ENCODE measurements at regions not wholly inside any gene's neighbourhood (a gene's known extent, or its start where the extent isn't known, plus 50 kb on each side); places are given as distances from the start of the nearest gene placed in this dataset.

DNA sequence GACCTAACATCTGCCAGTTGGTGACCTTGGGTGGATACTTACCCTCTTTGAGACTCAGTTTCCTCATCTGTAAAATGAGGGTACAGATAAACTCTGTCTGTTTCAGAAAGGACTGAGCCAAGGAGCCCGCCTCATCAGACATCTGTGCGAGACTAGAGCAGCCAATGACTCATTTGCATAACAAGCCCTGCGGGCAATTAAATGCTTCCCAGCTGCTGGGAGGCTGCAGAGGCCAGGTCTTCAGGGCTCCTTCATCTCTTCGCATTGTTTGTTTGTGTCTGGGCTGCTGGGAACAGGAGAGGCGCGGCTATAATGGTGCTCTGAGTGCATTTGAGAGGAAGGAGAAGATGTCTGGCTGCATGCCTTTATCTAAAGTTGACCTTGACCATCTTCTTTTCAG, 85.0 kb downstream of the ADRA2C start:
- no peak for DNase-seq (ENCODE audit: low read depth in 4 of 4, low spot score in 2 of 4)

DNA sequence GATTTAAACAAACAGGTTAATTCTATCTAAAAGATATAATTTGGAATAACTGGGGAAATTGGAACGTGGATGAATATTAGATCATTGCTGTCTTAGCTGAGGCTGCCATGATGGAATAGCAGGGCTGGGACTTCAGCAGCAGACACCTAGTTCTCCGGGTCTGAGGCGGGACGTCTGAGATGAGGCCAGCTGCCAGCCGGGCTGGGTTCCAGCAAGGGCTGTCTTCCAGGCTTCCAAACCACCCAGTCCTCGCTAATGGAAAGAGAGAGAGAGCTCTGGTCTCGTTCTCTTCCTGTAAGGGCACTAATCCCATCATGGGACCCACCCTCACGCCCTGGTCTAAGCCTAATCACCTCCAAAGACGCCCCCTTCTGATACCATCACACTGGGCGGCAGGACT, 85.7 kb downstream of the ADRA2C start:
- no peak for DNase-seq (ENCODE audit: low read depth in 4 of 4, low spot score in 2 of 4)

DNA sequence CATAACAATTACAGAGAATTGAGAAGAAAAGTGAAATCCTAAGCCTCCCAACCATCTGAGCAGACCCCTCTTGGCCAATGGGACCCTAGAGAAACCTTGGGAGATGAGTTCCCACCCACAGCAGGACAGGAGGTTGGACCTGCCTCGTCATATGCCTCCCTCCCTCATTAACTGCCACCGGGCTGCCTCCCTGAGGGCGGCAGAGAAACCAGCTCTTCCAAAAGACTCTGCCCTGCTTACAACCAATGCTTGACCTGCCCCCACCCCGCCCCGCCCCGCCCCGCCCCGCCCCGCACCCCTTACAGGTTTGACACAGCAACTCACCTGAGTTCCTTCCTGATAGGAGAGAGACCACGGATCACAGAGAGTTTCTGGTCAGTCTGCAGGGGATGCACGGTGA, 86.1 kb downstream of the ADRA2C start:
- DNase-seq (ENCODE audit: low read depth in 4 of 4, low spot score in 2 of 4) = no peak

DNA sequence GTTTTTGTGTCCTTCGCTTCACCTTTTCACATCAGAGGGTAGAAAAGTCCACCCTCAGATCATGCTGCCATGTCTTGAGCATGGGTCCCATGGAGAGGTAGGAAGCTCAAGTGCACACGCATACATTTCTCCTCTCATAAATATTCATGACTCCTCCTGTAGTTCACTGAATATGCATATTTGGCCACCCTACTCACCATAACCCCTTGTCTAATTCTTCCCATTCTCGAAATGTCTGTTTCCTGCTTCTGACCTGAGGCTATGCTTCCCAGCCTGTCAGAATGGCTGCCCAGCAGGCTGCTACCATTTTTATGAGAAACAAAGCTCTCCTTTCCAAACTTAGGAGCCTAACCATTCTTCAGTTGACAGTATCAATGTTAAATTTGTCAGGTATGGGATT, 86.5 kb downstream of the ADRA2C start:
- no peak for DNase-seq (ENCODE audit: low read depth in 4 of 4, low spot score in 2 of 4)

DNA sequence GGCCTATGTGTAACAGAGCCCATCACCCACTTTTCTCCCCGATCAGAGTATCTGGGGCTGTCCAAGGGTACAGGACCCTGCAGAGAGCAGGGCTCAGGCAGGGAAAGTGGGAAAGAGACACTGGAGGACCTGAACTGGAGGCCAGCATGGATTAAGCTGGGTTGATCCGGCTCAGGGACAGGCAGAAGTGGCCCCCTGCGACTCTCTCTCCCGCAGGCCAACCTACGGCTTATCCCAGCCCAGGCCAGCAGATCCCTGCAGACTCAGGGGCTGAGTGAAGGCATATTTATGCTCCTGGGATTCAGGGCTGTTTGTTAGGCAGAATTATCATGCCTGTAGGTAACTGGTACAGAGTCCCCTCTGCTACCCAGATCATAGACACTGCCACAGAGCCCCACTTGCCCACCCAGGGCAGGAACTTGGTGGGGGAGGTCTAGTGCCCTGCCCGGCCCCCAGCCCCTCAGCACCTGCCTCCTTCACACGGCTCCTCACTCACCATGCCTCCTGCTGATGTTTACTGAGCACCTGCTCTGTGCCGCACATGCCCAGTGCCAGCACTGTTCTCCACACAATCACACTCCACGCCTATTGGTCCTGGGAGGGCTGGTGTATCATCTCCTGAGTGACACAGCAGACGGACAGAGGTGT, 87.3 kb downstream of the ADRA2C start:
- no peak for DNase-seq (ENCODE audit: low read depth in 4 of 4, low spot score in 2 of 4)

DNA sequence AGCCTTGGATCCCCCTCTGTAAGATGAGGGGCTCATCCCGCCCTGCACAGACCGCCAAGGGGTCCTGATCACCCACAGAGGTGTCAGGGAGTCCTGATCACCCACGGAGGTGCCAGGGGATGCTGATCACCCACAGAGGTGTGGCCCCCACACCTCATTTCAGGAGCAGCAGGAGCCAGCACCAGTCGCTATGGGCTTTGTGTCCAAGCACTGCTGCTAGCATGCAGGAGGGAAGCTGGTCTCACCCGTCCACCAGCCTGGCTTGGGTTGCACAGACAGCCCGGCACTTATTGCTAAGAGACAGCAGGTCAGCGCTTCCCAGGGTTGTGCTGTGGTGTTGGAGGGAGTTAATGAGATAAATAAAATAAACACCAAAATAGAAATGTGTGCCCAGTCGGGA, 88.5 kb downstream of the ADRA2C start:
- DNase-seq (ENCODE audit: low read depth in 4 of 4, low spot score in 2 of 4) = no peak

DNA sequence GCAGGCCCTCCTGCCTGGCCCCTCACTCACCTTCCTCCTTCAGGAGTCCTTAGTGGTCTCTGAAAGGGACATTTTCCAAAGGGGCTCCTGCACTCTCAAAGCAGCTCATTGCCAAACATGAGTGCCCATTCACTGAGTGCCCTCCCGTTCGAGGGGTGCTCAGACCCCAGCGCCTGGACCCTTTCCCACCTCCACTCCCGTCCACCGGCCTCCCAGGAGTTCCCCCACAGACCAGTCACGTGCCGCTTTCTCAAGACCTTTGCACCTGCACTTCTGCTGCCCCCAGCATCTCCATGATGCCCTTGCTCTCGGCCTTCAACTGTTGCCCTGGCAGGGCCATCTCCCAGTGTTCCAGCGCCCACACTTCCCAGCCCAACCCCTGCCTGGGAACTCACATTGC, 89.5 kb downstream of the ADRA2C start:
- DNase-seq (ENCODE audit: low read depth in 4 of 4, low spot score in 2 of 4) = no peak

DNA sequence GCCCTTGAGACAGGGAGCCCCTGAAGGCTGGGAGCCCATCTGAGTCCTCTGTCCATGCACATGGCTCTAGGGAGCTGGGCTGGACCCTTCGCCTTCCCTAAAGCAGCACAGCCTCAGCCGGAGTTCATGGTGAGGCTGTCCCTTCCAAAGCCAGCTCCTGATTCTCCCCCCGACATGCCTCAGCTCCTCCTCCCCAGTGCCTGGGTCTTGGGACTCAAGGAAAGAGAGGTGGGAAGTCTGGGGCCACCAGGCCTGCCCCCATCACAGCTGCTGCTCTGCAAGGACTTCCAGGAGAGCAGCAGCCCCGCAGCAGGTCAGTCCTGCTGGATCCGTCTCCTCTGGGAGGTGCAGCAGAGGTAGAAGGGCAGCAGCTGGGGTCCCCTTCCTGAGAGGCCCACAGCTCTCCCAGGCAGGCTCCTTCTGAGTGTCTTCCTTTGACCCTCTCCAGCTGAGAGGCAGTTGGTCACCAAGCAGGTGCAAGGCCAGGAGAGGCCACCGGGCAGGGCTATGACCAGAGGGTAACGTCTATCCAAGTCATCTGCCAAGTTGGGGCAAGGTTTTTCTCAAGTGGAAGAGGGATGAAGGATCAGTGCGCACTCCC, 90.5 kb downstream of the ADRA2C start:
- DNase-seq (ENCODE audit: low read depth in 4 of 4, low spot score in 2 of 4) = no peak

DNA sequence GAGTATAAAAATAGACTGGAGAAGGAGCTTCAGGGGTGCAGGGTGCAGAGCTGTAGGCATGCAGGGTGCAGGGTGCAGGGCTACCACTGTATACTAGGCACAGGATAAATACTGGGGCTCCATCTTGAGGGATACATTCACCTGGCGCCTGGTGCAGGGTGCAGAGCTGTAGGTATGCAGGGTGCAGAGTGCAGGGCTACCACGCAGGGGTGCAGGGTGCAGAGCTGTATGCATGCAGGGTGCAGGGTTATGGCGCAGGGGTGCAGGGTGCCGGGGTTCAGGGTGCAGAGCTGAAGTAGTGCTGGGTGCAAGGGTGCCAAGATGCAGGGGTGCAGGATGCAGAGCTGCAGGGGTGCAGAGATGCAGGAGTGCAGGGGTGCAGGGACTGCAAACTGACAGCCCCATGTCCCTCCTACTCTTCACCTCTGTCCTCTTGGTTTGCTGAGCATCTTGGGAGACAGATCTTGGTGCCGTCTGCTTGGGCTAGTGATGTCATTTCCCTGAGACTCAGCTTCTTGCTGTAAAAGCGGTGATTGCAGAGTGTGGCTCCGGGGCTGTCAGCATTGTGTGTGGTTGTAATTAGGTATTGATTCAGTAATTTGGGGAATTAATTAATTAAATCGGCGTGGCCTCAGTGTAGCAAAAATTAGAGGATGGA, 91.2 kb downstream of the ADRA2C start:
- no peak for DNase-seq (ENCODE audit: low read depth in 4 of 4, low spot score in 2 of 4)

DNA sequence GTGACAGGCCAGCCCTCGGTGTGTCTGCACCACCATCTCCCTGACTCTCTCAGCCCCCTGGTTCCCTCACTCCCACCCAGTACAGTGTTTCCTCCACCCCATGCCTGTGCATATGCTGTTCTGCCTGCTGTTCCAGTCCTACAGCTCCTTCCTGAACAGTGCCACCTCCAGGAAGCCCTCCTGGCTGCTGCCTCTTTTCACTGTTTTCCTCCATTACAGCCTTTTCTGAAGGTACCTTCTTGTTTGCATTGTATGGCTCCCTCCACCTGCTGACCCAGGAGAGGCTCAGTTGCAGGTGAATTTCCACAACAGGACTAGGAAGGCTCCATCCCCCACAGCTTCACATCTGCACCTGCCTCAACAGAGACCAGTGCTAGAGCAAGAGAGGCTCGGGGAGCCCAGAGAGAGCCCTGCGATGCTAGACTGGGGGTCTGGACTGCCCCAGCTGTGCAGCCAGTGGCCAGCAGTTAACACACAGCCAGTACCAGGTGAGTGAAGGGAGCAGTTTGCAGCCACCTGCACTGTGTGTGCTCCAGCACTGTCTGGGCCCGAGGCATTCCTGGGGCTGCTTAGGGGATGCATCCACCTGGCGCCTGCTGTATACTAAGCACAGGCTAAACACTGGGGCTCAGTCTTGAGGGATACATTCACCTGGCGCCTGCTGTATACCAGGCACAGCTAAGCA, 92.0 kb downstream of the ADRA2C start:
- DNase-seq (ENCODE audit: low read depth in 4 of 4, low spot score in 2 of 4) = no peak

DNA sequence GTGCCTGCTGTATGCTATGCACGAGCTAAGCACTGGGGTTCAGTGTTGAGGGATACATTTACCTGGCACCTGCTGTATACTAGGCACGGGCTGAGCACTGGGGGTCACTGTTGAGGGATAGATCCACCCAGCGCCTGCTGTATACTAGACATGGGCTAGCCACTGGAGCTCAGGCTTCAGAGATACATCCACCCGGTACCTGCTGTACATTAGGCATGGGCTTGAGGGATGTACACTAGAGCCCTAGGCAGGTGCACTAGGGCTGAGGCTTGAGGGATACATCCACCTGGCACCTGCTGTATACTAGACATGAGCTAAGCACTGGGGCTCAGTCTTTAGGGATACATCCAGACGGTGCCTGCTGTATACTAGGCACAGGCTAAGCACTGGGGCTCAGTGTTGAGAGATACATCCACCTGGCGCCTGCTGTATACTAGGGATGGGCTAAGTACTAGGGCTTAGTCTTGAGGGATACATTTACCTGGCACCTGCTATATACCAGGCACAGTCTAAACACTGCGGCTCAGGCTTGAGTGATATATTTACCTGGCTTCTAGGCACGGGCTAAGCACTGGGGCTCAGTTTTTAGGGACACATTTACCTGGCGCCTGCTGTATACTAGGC, 92.7 kb downstream of the ADRA2C start:
- no peak for DNase-seq (ENCODE audit: low read depth in 4 of 4, low spot score in 2 of 4)

DNA sequence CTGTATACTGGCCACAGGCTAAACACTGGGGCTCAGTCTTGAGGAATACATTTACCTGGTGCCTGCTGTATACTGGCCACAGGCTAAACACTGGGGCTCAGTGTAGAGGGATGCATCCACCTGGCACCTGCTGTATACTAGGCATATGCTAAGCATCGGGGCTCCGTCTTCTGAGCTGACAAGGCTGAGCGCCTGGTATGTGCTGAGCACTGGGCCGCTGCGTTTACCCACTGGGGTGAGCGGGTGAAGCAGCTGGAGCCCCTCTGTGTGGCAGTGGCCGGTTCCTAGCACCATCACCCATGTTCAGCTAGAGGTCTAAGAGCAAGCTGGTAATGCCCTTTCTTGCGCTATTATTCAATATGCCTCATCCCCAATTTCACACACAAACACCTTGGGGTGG, 93.4 kb downstream of the ADRA2C start:
- DNase-seq (ENCODE audit: low read depth in 4 of 4, low spot score in 2 of 4) = no peak

DNA sequence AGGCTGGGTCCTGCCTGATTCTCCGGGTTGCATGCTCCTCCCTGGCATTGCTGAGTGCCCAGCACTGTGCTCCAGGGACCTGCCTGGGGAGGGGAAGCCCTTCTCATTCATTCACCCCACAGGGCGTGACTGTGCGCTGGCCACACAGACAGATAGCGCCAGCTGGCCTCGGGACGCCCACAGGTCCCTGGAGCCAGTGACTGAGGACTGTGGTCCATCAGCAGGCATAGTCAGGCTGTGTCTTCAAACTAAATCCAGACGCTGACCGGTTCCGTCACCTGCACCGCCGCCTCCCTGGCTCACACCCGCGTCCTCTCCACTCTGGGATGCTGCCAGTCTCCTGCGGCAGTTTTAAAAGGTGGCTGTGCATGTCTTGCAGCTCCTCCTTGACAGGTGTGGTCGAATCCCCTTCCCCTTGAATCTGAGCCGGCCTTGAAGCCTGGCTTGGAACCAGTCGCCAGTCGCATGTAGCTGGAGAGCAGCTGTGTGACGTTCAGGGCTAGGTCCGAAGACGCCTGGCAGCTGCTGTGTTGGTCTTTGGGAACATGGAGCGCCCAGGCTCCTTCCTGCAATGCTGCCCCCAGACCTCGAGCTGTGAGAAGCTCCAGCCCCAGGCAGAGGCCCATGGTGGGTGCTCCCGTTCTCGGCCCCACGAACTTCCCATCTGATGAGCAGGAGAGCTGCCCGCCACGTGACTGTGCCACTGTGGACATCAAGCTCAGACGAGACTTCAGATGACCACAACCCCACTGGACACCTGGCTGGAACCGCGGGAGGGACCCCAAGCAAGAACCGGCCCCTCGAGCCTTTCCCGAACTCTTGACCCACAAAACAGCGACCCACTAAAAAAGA, 94.1 kb downstream of the ADRA2C start:
- DNase-seq (ENCODE audit: low read depth in 4 of 4, low spot score in 2 of 4) = no peak

DNA sequence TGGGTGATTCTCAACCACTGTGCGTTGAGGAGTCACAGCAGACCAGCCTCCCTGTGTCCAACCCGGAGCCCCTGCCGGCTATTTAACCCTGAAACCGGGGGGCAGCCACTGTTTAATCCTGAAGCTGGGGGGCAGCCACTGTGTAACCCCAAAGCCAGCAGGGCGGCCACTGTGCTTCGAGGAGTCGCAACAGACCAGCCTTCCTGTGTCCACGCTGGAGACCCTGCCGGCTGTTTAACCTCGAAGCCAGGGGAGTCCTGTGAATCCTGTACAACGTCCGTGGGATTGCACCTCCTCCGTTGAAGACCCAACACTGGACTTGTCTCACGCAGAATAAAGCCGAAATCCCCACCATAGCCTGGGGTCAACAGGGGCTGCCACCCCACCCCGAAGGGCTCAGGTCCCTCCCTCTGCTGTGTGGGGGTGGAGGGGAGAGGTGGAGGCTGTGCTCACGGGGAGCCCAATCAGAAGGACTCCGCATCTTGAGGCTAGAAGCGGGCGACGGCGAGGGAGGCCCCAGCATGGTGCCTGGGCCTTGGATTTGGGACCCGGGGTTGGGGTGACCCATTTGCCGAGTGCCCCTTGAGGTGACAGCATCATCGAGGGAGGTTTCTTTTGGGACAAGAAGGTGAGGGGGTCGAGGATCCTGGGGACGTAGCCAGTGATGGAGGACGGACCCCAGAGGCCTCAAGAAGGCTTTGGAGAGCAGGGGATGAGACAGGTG, 94.9 kb downstream of the ADRA2C start:
- DNase-seq (ENCODE audit: low read depth in 4 of 4, low spot score in 2 of 4) = no peak

DNA sequence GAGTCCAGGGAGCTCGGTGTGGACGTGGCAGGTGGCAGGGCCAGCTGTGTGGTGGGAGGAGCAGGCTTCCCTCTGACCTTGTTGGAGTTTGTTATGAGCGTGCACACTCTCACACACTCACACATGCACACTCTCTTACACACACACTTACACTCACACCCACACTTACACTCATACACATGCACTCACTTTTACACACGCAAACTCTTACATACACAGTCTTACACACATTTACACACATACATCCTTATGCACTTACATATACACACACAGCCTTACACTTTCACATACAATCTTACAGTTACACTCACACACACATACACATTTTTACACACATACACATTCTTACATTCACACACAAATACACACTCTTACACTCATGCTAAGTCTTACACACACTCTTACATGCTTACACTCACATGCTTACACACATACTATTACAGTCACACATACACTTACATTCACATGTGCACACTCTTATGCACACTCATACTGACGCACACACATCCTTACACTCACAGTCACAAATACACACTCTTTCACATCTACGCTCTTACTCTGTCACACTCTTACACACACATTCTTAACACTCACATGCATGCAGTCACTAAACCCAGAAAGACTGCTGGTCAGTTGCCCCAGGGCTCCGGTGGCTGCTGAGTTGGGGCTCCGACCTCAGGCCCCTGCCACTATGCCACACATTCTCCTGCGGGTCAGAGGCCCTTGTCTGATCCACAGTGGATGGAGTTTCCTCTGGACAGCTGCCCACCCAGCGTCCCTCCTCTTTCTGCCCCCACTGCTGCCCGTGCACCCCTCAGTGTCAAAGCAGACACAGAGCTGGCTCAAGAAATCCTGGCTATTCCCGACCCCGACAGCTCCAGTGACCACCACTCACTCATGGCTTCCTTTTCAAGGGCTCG, 95.8 kb downstream of the ADRA2C start:
- no peak for DNase-seq (ENCODE audit: low read depth in 4 of 4, low spot score in 2 of 4)

DNA sequence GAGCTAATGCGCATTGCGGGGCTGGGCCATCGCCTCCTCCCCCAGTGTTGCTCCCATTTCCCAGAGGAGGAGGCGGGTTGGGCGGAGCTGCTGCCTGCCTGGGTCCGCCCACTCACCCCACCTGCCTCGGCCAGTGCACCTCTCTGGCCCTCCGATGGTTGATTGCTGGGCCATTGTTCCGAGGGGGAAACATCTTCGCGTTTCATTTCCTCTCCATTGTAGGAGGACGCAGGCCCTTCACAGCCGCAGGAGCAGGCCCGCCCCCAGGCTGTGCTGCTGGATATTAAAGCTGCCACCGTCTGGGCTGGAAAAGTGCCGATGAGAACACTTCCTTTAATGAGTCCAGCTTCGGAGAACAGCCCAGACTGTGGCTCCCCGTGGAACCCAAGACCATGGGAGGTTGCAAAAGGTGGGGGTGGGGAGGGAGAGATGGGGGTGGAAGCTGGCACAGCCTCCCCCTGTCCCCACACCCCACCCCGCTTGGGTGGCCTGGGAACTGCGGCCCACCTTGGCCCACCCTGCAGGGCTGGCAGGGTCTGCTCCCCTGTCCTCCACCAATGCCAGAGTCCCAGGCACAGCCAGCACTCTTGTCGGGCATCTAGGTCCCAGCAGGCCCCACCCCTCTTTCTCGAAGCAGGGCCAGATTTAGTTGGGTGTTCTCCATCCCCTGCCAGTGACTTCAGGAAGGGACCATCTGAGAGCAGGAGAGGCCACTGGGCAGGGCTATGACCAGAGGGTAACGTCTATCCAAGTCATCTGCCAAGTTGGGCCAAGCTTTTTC, 96.6 kb downstream of the ADRA2C start:
- no peak for DNase-seq (ENCODE audit: low read depth in 4 of 4, low spot score in 2 of 4)

DNA sequence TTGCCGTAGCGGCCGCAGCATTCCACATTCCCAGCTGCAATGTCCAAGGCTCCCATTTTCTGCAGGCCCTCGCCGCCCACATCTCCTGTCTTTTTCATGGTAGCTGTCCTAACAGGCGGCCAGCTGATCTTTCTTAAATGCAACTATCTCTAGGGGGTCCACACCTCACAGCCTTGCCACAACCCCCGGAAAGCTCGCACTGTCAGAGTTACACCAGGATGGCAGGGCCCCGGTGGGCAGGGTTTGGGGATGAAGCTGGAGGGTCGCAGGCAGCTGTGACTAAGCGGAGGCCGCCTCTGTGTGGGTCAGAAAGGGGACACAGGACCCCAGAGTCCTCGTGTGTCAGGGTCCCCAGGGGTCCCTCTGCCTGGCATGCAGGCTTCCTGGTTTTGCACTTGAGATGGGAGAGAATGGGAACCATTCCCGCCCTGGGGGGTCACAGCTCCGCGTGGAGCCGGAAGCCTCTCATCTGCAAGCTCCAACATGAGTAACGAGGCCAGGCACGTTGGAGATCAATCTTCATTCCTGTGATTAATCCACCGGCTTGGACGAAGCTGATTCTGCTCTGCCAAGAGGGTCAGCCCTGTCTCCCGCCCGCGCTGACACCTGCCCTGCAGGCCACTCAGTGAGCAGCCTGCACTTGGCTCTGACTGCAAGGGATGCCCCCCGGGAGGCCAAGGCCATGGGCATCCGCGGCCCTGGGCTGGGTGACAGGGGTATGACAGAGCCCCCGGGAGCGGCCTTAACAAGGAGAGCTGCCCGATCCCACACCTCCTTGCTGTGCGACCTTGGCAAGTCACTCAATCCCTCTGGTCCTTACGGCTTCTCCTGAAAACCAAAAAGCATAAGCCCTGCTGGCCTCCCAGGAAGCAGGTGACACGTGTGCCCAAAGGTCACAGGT, 97.9 kb downstream of the ADRA2C start:
- DNase-seq (ENCODE audit: low read depth in 4 of 4, low spot score in 2 of 4) = no peak
